Cardiac fibroblast (primary cell): ENCODE measurements at regions not wholly inside any gene's neighbourhood (a gene's known extent, or its start where the extent isn't known, plus 50 kb on each side); places are given as distances from the start of the nearest gene placed in this dataset.

Experiments used
- DNase-seq, 2 donors: peaks; one replicate each; pipeline versions ENCODE4 v3.0.0 to v3.0.0-alpha.2; 2010; ENCODE audit warnings: low read depth in 2 of 2
- H3K4me3 ChIP-seq, 2 donors: replicated peaks in 1 of 2; 1 replicate in 1 of 2; 2 replicates in 1 of 2; pipeline ENCODE4 v1.5.1; 2011; ENCODE audit warnings: low read depth in 2 of 2, low read length in 2 of 2, mild to moderate bottlenecking in 2 of 2, moderate library complexity in 1 of 2
- CTCF ChIP-seq: IDR thresholded peaks from one replicate; pipeline ENCODE4 v1.5.1; 2011; ENCODE audit warnings: low read depth, mild to moderate bottlenecking, low read length, inconsistent platforms

- TF ChIP-seq CTCF: no peak
- no peak overlapping the region for H3K4me3 ChIP-seq
- peak in 1 of 2 donors; percentile 3 for DNase-seq
Measured at GRCh38 chr7:52273685-52274610, 761.5 kb upstream of the POM121L12 start.

GRCh38 chr7:52271703-52272102 is 763.7 kb upstream of the POM121L12 start:
- DNase-seq: no peak
- TF ChIP-seq CTCF: no peak

GRCh38 chr7:52270301-52270700 is 765.1 kb upstream of the POM121L12 start:
- DNase-seq: no peak
- no peak overlapping the region for H3K4me3 ChIP-seq
- TF ChIP-seq CTCF: no peak

More at GRCh38 chr7:52271703-52272102, 763.7 kb upstream of the POM121L12 start:
- no peak overlapping the region for H3K4me3 ChIP-seq

GRCh38 chr7:52269669-52270068 is 765.8 kb upstream of the POM121L12 start:
- TF ChIP-seq CTCF: no peak
- no peak overlapping the region for H3K4me3 ChIP-seq
- DNase-seq: no peak

GRCh38 chr7:52261057-52261456 is 774.4 kb upstream of the POM121L12 start:
- TF ChIP-seq CTCF: no peak
- DNase-seq: no peak
- no peak overlapping the region for H3K4me3 ChIP-seq

- no peak overlapping the region for H3K4me3 ChIP-seq
- TF ChIP-seq CTCF: no peak
- no peak for DNase-seq
Measured at GRCh38 chr7:52260046-52260665, 775.3 kb upstream of the POM121L12 start.
